Thoracic aorta (tissue), 2 donors: ENCODE measurements at regions not wholly inside any gene's neighbourhood (a gene's known extent, or its start where the extent isn't known, plus 50 kb on each side); places are given as distances from the start of the nearest gene placed in this dataset.
"Not testable (repeated sequence)": the region's sequence is repeated elsewhere in the genome, so short reads cannot be mapped to it uniquely, and the experiment has no call there.

ENCODE experiments used
- ATAC-seq: fragments of 150-250 bp; one replicate; pipeline ENCODE4 v1.8.0; 2017; ENCODE audit warnings: low read depth; ENCODE audit not compliant: insufficient number of reproducible peaks, low FRiP score
- DNase-seq: peaks from one replicate; pipeline ENCODE4 v3.0.0-alpha.2; 2020; ENCODE audit warnings: low spot score
- H3K27ac ChIP-seq, 2 donors: fragments of 200-600 bp; sonication (generic); 1 replicate in 1 of 2; 2 replicates in 1 of 2; pipeline ENCODE4 v1.5.1; 2016; ENCODE audit warnings: mild to moderate bottlenecking in 2 of 2, moderate library complexity in 2 of 2
- H3K27me3 ChIP-seq: fragments of 200-600 bp; sonication (generic); replicated peaks from 2 replicates; pipeline ENCODE4 v1.6.0; 2016; ENCODE audit warnings: mild to moderate bottlenecking; ENCODE audit not compliant: insufficient read depth
- H3K36me3 ChIP-seq: fragments of 200-600 bp; sonication (generic); one replicate; pipeline ENCODE4 v1.5.1; 2016
- H3K4me1 ChIP-seq, 2 donors: fragments of 200-600 bp; sonication (generic); 1 replicate in 1 of 2; 2 replicates in 1 of 2; pipeline versions ENCODE4 v1.5.1 to v1.6.0; 2016; ENCODE audit warnings: low read depth in 2 of 2, mild to moderate bottlenecking in 1 of 2; ENCODE audit not compliant: control insufficient read depth in 1 of 2
- H3K4me3 ChIP-seq: fragments of 200-600 bp; sonication (generic); 2 replicates; pipeline ENCODE4 v1.5.1; 2016; ENCODE audit warnings: mild to moderate bottlenecking
- H3K9me3 ChIP-seq: fragments of 200-600 bp; sonication (generic); 2 replicates; pipeline ENCODE4 v1.5.1; 2016
- CTCF ChIP-seq: fragments of 200-600 bp; sonication (generic); IDR thresholded peaks from one replicate; pipeline ENCODE4 v1.5.1; 2019; ENCODE audit warnings: antibody characterized with exemption

- Histone ChIP-seq H3K9me3 (no peaks in the 10 kb centered on the region), H3K27me3 (no peaks in the 10 kb centered on the region), H3K36me3 (no peaks in the 10 kb centered on the region), H3K4me3 (no peak overlapping the region), H3K4me1 (peaks cover 5 to 13% of the 10 kb centered on the region in 2 donors), H3K27ac (no peak overlapping the region)
- DNase-seq (no peak), ATAC-seq (no peak)
- no peak for TF ChIP-seq CTCF
These were observed 498.1 kb downstream of the SIPA1L2 start for GRCh38 chr1:232131715-232132391.

GRCh38 chr1:232130815-232131480 lies 499.0 kb downstream of the SIPA1L2 start:
- no peak overlapping the region for H3K4me3 ChIP-seq

GRCh38 chr1:232127190-232127589 lies 500.6 kb downstream of the DISC1 start:
- H3K4me1 ChIP-seq: no peaks in the 10 kb centered on the region
- no peak for ATAC-seq
- no peaks in the 10 kb centered on the region for H3K27me3 ChIP-seq
- TF ChIP-seq CTCF: no peak
- no peaks in the 10 kb centered on the region for H3K9me3 ChIP-seq
- no peak overlapping the region for H3K27ac ChIP-seq
- no peaks in the 10 kb centered on the region for H3K36me3 ChIP-seq
- no peak overlapping the region for H3K4me3 ChIP-seq
- DNase-seq: no peak

More at GRCh38 chr1:232130815-232131480, 499.0 kb downstream of the SIPA1L2 start:
- Histone ChIP-seq H3K9me3 (no peaks in the 10 kb centered on the region), H3K27me3 (no peaks in the 10 kb centered on the region), H3K4me1 (peaks cover 5 to 13% of the 10 kb centered on the region in 2 donors), H3K27ac (no peak overlapping the region), H3K36me3 (no peaks in the 10 kb centered on the region)
- no peak for TF ChIP-seq CTCF
- ATAC-seq (no peak), DNase-seq (no peak)

- Histone ChIP-seq H3K4me3 (no peak overlapping the region), H3K9me3 (no peaks in the 10 kb centered on the region), H3K36me3 (no peaks in the 10 kb centered on the region), H3K27me3 (no peaks in the 10 kb centered on the region), H3K27ac (no peak overlapping the region), H3K4me1 (no peaks in the 10 kb centered on the region)
- DNase-seq: no peak
- TF ChIP-seq CTCF: no peak
- no peak for ATAC-seq
These were observed 497.4 kb downstream of the DISC1 start for GRCh38 chr1:232123775-232124659.

- not testable (repeated sequence) for DNase-seq, H3K27me3 ChIP-seq, H3K27ac ChIP-seq, ATAC-seq, H3K9me3 ChIP-seq, H3K4me3 ChIP-seq, H3K36me3 ChIP-seq, H3K4me1 ChIP-seq
These were observed 491.3 kb downstream of the DISC1 start for GRCh38 chr1:232117903-232118302.
